HCT116 (cell line): ENCODE measurements at regions not wholly inside any gene's neighbourhood (a gene's known extent, or its start where the extent isn't known, plus 50 kb on each side); places are given as distances from the start of the nearest gene placed in this dataset.

Source experiments
- CEBPB ChIP-seq: IDR thresholded peaks from 2 replicates; pipeline ENCODE4 v1.6.1; 2012; ENCODE audit warnings: low read depth
- CTCF ChIP-seq, 3 experiments: fragments of 200-600 bp in 1 of 3; sonication (generic) in 1 of 3; IDR thresholded peaks in 2 of 3; conservative IDR thresholded peaks in 1 of 3; 2 replicates each; pipeline ENCODE4 v1.5.1; 2012 to 2017; ENCODE audit warnings: low read depth in 2 of 3, low read length in 2 of 3, antibody characterized with exemption in 1 of 3, borderline replicate concordance in 1 of 3, control low read depth in 1 of 3, mild to moderate bottlenecking in 1 of 3, mixed read lengths in 1 of 3, mixed run types in 1 of 3, moderate library complexity in 1 of 3; ENCODE audit not compliant: insufficient read depth in 1 of 3
- EGR1 ChIP-seq: IDR thresholded peaks from 2 replicates; pipeline ENCODE4 v1.6.1; 2012; ENCODE audit warnings: low read depth
- EZH2 ChIP-seq: fragments of 200-600 bp; sonication (generic); IDR thresholded peaks from 2 replicates; pipeline ENCODE4 v1.6.1; 2017; ENCODE audit warnings: antibody characterized with exemption, mixed run types
- EZH2phosphoT487 ChIP-seq: fragments of 200-600 bp; IDR thresholded peaks from 2 replicates; pipeline ENCODE4 v1.6.1; 2018; ENCODE audit warnings: antibody characterized with exemption, borderline replicate concordance
- MAX ChIP-seq: IDR thresholded peaks from 2 replicates; pipeline ENCODE4 v1.6.1; 2012
- POLR2A ChIP-seq: IDR thresholded peaks from 2 replicates; pipeline ENCODE4 v1.7.0; 2011; ENCODE audit warnings: borderline replicate concordance; ENCODE audit not compliant: insufficient read depth, insufficient read length; ENCODE audit errors: extremely low read depth
- POLR2AphosphoS5 ChIP-seq: IDR thresholded peaks from 2 replicates; pipeline ENCODE4 v1.6.1; 2011; ENCODE audit warnings: mild to moderate bottlenecking, low read depth, low read length, moderate library complexity
- REST ChIP-seq: IDR thresholded peaks from 2 replicates; pipeline ENCODE4 v1.6.1; 2012; ENCODE audit warnings: low read depth
- SRF ChIP-seq: IDR thresholded peaks from 2 replicates; pipeline ENCODE4 v1.6.1; 2012; ENCODE audit warnings: low read depth
- ZBTB33 ChIP-seq: IDR thresholded peaks from 2 replicates; pipeline ENCODE4 v1.6.1; 2011; ENCODE audit warnings: mild to moderate bottlenecking, low read length, moderate library complexity; ENCODE audit not compliant: insufficient replicate concordance; ENCODE audit errors: extremely low read depth

GRCh38 chr2:12968399-12968798 lies 251.7 kb downstream of the TRIB2 start:
- TF ChIP-seq MAX = no peak
- TF ChIP-seq SRF = no peak
- no peak for TF ChIP-seq CEBPB
- TF ChIP-seq REST = no peak
- no peak for TF ChIP-seq POLR2A
- no peak for TF ChIP-seq CTCF (IDR thresholded peaks at IDR 0.05 in 2 of 3, conservative IDR thresholded peaks at IDR 0.05 in 1 of 3; ENCODE audit: borderline replicate concordance in 1 of 3, insufficient read depth in 1 of 3, low read depth in 2 of 3, low read length in 2 of 3)
- no peak for TF ChIP-seq POLR2AphosphoS5
- TF ChIP-seq EZH2phosphoT487 = no peak
- no peak for TF ChIP-seq EZH2
- TF ChIP-seq ZBTB33 = no peak
- no peak for TF ChIP-seq EGR1
